ENCODE measurements at regions not wholly inside any gene's neighbourhood (a gene's known extent, or its start where the extent isn't known, plus 50 kb on each side); places are given as distances from the start of the nearest gene placed in this dataset.
"Not testable (repeated sequence)": the region's sequence is repeated elsewhere in the genome, so short reads cannot be mapped to it uniquely, and the experiment has no call there.

DNA sequence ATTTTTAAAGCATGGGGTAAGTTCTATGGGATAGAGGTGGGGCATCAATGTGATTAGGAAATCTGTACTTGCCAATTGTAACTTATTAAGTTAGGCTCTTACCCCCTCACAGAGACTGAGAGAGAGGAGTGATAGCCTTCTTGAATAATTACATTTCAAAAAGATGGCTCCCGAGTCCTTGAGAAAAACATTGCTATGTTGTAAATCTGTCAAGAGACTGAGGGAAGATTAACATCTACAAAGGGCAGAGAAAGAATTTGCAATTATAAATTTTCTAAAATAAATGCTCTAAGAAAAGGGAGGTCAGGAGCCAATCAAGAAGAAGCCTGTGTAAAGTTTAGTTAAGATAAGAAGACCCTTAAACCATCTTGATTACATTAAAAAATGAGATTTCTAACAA lies 1570.8 kb downstream of the OLFM4 start:
- no peak for DNase-seq

DNA sequence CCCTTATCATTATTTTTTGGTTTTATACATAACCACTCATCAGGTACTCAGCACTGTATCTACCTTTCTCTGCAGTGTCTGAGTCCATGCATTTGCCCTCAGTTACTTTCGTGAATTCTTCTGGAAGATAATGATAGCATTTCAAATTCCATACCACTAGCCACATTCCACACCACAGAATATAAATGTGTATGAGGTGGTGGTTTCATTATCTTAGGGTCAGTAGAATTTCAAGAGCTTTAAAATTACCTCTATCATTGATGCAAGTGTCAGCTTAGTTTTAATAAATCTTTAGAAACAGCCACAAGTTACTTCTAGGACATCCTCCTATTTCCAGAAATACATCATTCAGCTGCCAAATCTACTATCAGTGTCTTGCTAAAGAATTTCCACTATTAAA lies 1578.3 kb downstream of the OLFM4 start:
- no peak for DNase-seq

DNA sequence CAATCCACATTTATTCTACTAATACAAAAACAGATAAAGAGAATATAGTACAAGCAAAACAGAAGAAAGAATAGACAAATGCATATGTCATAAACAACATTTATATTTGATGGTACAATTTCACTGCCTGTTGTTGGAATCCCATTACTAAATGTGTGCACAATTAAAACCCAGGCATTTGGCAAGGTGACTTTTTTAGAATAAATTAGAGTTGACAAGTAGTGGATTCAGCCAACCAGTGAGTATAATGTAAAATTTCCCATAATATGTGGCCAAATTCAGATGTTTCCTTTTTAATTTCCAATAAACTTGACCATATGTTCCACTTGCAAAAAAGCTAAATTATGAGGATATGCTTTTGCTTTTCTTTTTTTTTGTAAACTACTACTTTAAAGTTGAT lies 1578.8 kb downstream of the OLFM4 start:
- DNase-seq: no peak

- no peak for DNase-seq
Measured at GRCh38 chr13:54611390-54611789, 1582.8 kb downstream of the OLFM4 start.

DNA sequence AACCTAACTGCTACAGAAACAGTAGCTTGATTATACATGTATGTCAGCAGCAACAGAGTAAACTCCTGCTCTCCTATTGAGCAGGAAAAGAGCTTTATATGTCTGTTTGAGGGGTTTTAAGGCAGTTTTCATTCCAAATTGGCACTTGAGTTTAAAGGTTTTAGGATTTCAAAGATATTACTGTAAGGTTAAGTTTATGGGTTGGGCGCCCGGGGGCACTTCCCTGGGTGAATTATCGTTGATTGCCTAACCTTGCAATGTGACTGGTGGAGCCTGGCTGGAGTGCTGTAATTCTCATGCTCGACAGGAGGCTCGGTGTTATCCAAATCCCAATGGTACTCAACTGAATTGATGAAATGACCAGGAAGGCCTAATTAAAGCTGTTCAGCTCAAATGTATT lies 1586.1 kb downstream of the OLFM4 start:
- no peak for DNase-seq

DNA sequence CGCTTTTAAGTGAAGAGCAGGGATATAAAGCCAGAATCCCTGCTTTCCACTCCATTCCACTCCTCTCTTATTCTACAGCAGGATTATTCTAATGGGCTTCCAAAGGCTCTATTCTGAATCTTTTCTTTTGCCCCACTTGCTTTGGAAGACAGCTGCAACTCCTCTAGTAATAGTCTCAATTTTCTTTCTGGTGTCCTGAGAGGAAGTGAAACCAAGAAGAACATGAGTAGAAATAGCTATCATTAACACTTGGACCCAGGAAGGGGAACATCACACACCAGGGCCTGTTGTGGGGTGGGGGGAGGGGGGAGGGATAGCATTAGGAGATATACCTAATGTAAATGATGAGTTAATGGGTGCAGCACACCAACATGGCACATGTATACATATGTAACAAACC lies 1597.9 kb downstream of the OLFM4 start:
- not testable (repeated sequence) for DNase-seq

- DNase-seq: no peak
Measured at GRCh38 chr13:54627646-54628372, 1599.2 kb downstream of the OLFM4 start.

DNA sequence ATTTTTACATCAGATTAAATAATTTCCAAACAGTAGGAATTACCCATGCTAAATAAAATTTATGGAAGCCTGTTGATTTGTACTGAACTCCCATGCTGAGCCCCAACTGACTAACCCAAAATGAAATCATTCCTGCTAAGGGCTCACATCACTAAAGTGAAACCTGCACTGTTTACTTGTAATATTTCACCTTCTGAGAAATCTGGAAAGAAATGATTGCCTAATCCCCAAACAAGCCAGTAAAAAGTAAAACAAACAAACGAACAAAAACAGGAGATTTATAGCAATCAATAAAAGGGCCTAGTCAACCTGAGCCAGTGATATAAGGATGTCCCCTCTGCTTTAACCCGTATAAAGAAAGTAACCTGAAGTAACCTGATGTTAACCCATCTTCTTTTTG lies 1599.8 kb downstream of the OLFM4 start:
- no peak for DNase-seq

DNA sequence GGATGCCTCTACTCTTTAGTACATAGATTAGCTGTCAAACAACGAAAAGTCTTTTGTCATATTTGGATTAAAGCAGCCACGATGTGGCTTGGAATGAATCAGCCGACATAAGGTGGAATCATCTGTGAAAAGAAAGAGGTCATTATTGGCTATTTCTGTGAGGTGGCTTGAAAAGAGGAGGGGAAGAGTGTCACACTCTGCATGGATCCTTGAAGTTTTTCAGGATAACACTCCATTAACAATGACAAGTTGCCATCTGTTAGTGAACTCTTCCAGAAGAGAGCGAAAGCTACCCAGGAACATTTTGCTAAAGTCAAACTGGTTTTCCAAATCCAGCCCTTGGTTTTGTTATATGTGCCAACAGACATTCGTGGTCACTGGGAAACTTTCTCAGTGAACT lies 1604.8 kb downstream of the OLFM4 start:
- DNase-seq: no peak

GRCh38 chr13:54636231-54636630 lies 1607.6 kb downstream of the OLFM4 start:
- DNase-seq: no peak

DNA sequence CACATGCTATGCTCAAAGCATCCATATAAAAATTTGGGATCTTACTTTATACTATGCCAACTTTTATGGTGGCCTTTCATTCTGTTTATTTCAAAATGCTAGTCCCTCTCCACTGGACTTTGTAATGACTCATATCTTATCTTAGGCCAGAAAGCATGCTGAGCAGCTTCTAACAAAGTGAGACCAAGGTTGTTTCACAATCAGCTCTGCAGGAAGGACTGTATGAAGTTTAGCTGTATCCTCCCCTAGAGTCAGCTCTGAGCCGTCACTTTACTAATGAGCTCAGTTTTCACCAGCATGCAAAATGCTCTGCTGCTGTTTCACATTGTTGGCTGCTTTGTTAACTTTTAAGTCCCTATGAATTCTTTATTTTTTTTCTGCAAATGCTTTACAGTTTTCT lies 1608.8 kb downstream of the OLFM4 start:
- no peak for DNase-seq

GRCh38 chr13:54640719-54641118 lies 1612.1 kb downstream of the OLFM4 start:
- DNase-seq: no peak

- DNase-seq: no peak
Measured at GRCh38 chr13:54643863-54644262, 1615.2 kb downstream of the OLFM4 start.

- no peak for DNase-seq
Measured at GRCh38 chr13:54647275-54647674, 1618.7 kb downstream of the OLFM4 start.

DNA sequence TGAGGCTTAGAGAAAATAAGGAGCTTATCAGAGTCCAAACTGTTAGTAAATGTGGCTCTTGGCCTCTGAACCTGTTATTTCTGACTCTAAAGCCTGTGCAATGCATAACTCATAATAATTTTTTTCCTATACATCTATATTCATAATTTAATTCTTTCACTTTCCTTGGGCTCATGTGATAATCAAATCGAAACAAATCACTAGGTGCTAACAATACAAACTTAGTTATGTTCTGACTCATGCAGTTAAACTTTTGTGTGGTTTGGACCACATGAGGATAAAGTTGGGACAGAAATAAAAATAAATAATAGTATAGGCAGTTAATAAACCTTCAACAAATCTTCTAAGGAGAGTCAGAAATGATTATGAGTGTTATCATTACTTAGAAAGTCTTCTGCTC lies 1629.0 kb downstream of the OLFM4 start:
- DNase-seq: no peak

DNA sequence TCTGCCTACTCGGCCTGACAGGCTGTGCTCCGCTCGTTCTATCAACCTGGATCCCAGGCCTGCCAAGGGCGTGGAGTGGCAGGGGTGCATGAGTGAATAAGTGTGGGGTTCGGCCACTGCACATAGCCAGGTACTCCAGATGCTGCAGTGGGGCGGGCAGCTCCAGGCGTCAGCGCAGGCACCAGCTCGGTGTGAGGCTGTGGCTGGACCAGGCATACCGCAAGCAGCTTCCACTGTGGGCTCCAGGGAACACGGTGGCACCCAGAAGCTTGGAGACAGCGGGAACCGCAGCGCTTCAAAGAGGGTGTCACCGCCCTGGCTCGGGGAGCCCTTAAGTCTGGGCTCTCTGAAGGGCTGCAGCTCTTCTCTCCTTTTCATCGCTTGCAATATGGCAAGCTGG lies 1630.2 kb downstream of the OLFM4 start:
- DNase-seq: no peak

GRCh38 chr13:54660277-54660676 lies 1631.7 kb downstream of the OLFM4 start:
- DNase-seq: no peak

DNA sequence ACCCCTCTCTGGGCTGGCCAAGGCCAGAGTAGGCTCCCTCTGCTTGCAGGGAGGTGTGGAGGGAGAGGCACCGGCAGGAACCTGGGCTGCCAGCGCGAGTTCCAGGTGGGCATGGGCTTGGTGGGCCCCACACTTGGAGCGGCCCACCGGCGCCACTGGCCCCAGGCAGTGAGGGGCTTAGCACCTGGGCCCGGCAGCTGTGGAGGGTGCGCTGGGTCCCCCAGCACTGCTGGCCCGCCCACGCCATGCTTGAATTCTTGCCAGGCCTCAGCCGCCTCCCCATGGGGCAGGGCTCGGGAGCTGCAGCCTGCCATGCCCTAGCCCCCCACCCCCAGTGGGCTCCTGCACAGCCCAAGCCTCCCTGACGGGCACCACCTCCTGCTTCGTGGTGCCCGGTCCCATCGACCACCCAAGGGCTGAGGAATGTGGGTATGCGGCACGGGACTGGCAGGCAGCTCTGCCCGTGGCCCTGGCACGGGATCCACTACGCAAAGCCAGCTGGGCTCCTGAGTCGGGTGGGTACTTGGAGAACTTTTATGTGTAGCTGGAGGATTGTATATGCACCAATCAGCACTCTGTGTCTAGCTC lies 1648.0 kb downstream of the OLFM4 start:
- DNase-seq: no peak

DNA sequence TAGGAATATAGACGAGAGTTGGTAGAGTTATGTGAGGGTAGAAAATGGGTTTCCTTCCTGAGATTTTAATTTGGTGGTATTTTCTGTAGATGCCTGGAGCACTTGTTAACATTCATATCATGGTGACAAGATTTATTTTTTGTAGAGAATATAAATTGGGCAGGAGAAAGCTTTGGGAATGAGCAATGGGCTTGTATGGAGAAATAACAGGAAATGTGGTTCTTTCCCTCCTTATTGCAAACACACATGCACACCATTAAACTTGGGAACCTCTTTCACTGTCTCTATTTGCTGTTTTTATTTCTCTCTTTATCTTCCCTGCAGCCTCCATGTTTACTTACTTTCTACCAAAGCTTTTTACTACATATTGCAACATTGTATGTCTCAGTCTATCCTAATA lies 1653.6 kb downstream of the OLFM4 start:
- DNase-seq: no peak

- no peak for DNase-seq
Measured at GRCh38 chr13:54687173-54687572, 1658.6 kb downstream of the OLFM4 start.

DNA sequence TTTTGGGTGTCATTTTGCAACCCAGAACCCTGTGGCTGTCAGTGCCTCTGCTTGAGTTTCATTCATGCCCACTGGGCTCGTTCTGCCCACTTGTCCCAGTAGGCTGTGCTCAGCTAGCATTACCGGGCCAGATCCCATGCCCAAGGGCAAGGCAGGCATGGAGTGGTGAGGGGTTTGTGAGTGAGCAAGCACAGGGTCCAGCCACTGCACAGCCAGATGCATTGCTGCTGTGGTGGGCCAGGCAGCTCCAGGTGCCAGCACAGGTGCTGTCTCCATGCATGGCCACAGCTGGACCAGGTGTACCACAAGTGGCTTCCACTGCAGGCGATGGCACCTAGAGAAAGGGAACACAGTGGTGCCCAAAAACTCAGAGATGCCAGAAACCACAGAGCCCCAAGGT lies 1671.2 kb downstream of the OLFM4 start:
- DNase-seq: no peak

- no peak for DNase-seq
Measured at GRCh38 chr13:54705738-54706137, 1677.1 kb downstream of the OLFM4 start.

- no peak for DNase-seq
Measured at GRCh38 chr13:54706336-54706735, 1677.7 kb downstream of the OLFM4 start.

- DNase-seq: no peak
Measured at GRCh38 chr13:54709546-54709945, 1680.9 kb downstream of the OLFM4 start.

- no peak for DNase-seq
Measured at GRCh38 chr13:54733639-54734038, 1705.0 kb downstream of the OLFM4 start.
